Cardiac muscle cell (in vitro differentiated cells and primary cell): ENCODE measurements at regions not wholly inside any gene's neighbourhood (a gene's known extent, or its start where the extent isn't known, plus 50 kb on each side); places are given as distances from the start of the nearest gene placed in this dataset.

ENCODE experiments used
- DNase-seq, 2 donors: peaks; one replicate each; pipeline versions ENCODE4 v3.0.0 to v3.0.0-alpha.2; 2010 to 2017; ENCODE audit warnings: low read depth in 1 of 2, low spot score in 1 of 2
- H3K27ac ChIP-seq: fragments of 200-600 bp; sonication (generic); 2 replicates; pipeline ENCODE4 v1.5.1; 2016
- H3K27me3 ChIP-seq: fragments of 200-600 bp; sonication (generic); 2 replicates; pipeline ENCODE4 v1.6.0; 2016; ENCODE audit warnings: control low read depth
- H3K36me3 ChIP-seq: fragments of 200-600 bp; sonication (generic); 2 replicates; pipeline ENCODE4 v1.5.1; 2016; ENCODE audit warnings: control low read depth
- H3K4me1 ChIP-seq: fragments of 200-600 bp; sonication (generic); 2 replicates; pipeline ENCODE4 v1.8.1; 2017; ENCODE audit warnings: low read depth, mild to moderate bottlenecking, mixed run types
- H3K4me3 ChIP-seq: fragments of 200-600 bp; sonication (generic); 2 replicates; pipeline ENCODE4 v1.5.1; 2016; ENCODE audit warnings: mild to moderate bottlenecking
- H3K9me3 ChIP-seq: fragments of 200-600 bp; sonication (generic); 2 replicates; pipeline ENCODE4 v1.5.1; 2017; ENCODE audit warnings: low read depth, mild to moderate bottlenecking, control low read depth
- TF ChIP-seq, protein P1 (sequence below): IDR thresholded peaks from 2 replicates; pipeline ENCODE4 v1.5.1; 2012; ENCODE audit warnings: low read depth, mild to moderate bottlenecking, low read length

- no peaks in the 10 kb centered on the region for H3K9me3 ChIP-seq
- TF ChIP-seq, protein P1, sequence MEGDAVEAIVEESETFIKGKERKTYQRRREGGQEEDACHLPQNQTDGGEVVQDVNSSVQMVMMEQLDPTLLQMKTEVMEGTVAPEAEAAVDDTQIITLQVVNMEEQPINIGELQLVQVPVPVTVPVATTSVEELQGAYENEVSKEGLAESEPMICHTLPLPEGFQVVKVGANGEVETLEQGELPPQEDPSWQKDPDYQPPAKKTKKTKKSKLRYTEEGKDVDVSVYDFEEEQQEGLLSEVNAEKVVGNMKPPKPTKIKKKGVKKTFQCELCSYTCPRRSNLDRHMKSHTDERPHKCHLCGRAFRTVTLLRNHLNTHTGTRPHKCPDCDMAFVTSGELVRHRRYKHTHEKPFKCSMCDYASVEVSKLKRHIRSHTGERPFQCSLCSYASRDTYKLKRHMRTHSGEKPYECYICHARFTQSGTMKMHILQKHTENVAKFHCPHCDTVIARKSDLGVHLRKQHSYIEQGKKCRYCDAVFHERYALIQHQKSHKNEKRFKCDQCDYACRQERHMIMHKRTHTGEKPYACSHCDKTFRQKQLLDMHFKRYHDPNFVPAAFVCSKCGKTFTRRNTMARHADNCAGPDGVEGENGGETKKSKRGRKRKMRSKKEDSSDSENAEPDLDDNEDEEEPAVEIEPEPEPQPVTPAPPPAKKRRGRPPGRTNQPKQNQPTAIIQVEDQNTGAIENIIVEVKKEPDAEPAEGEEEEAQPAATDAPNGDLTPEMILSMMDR: no peak
- no peaks in the 10 kb centered on the region for H3K27me3 ChIP-seq
- H3K36me3 ChIP-seq: no peaks in the 10 kb centered on the region
- H3K27ac ChIP-seq: no peak overlapping the region
- H3K4me1 ChIP-seq: peaks cover 5% of the 10 kb centered on the region
- DNase-seq: no peak
- no peak overlapping the region for H3K4me3 ChIP-seq
These were observed 406.3 kb upstream of the KLF6 start for GRCh38 chr10:4191354-4191753.

GRCh38 chr10:4190876-4191275, 405.9 kb upstream of the KLF6 start:
- no peak for DNase-seq

DNA sequence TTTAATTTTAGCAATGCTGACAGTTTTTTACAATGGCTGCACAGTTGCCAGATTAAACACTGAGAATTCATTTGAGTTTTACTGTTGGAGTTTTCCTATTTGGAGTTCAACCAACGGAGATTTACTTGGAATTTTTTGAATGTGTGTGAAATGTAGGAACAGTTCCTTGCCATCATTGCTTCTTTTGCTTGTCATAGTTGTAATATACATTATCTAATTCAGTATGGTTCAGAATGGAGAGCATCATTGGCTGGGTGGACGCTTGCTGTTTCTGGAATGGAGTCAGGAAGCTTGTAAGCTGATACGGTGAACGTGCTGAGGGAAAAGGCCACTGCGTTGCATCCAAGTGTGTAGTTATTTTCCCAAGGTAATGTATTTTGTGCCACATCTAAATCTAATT, 404.3 kb upstream of the KLF6 start:
- Histone ChIP-seq H3K9me3 (no peaks in the 10 kb centered on the region), H3K27ac (no peak overlapping the region), H3K27me3 (no peaks in the 10 kb centered on the region), H3K4me1 (no peaks in the 10 kb centered on the region), H3K36me3 (no peaks in the 10 kb centered on the region), H3K4me3 (no peak overlapping the region)
- TF ChIP-seq, protein P1: no peak
- DNase-seq: no peak

More at GRCh38 chr10:4190876-4191275, 405.9 kb upstream of the KLF6 start:
- Histone ChIP-seq H3K9me3 (no peaks in the 10 kb centered on the region), H3K27me3 (no peaks in the 10 kb centered on the region), H3K4me3 (no peak overlapping the region), H3K36me3 (no peaks in the 10 kb centered on the region), H3K4me1 (no peaks in the 10 kb centered on the region), H3K27ac (no peak overlapping the region)
- TF ChIP-seq, protein P1: no peak

- TF ChIP-seq, protein P1: no peak
- H3K4me3 ChIP-seq: no peak overlapping the region
These were observed 403.4 kb upstream of the KLF6 start for GRCh38 chr10:4188406-4188805.

GRCh38 chr10:4186849-4187540, 402.0 kb upstream of the KLF6 start:
- Histone ChIP-seq H3K36me3 (no peaks in the 10 kb centered on the region), H3K27me3 (no peaks in the 10 kb centered on the region), H3K9me3 (no peaks in the 10 kb centered on the region), H3K4me1 (no peaks in the 10 kb centered on the region), H3K4me3 (no peak overlapping the region), H3K27ac (no peak overlapping the region)
- DNase-seq: no peak
- TF ChIP-seq, protein P1: no peak

More at GRCh38 chr10:4188406-4188805, 403.4 kb upstream of the KLF6 start:
- Histone ChIP-seq H3K36me3 (no peaks in the 10 kb centered on the region), H3K4me1 (no peaks in the 10 kb centered on the region), H3K9me3 (no peaks in the 10 kb centered on the region), H3K27me3 (no peaks in the 10 kb centered on the region), H3K27ac (no peak overlapping the region)
- no peak for DNase-seq
